SK-N-SH (cell line): ENCODE measurements at regions not wholly inside any gene's neighbourhood (a gene's known extent, or its start where the extent isn't known, plus 50 kb on each side); places are given as distances from the start of the nearest gene placed in this dataset.

Experiments used
- CTCF ChIA-PET: fragments of 300-600, 350-600 bp; formaldehyde crosslinking; extraction: SDS; loops from one replicate; lab custom pipeline; 2021; lab: Yijun Ruan, JAX
- POLR2A ChIA-PET: fragments of 350-600 bp; sonication (Branson Sonifier 250); formaldehyde crosslinking; extraction: SDS; loops from one replicate; lab custom pipeline; 2020; ENCODE audit warnings: antibody characterized with exemption, inconsistent platforms; lab: Yijun Ruan, JAX
- DNase-seq: peaks from one replicate; pipeline ENCODE4 v3.0.0; 2012
- H2AFZ ChIP-seq: fragments of 200-600 bp; sonication (generic); 2 replicates; pipeline ENCODE4 v1.8.1; 2016; ENCODE audit warnings: antibody characterized with exemption, mild to moderate bottlenecking, low read depth
- H3F3A ChIP-seq: fragments of 200-600 bp; sonication (generic); replicated peaks from 2 replicates; pipeline ENCODE3; 2016; ENCODE audit warnings: antibody characterized with exemption, mild to moderate bottlenecking; ENCODE audit not compliant: insufficient read depth
- H3K27ac ChIP-seq, 2 experiments: fragments of 200-500 bp in 1 of 2; fragments of 200-600 bp in 1 of 2; sonication (Bioruptor generic) in 1 of 2; sonication (generic), shearing (Covaris generic) in 1 of 2; 2 replicates each; pipeline versions ENCODE4 v1.5.1 to v1.6.1; 2014 to 2016; ENCODE audit warnings: low read depth in 2 of 2, inconsistent platforms in 1 of 2, low read length in 1 of 2, mild to moderate bottlenecking in 1 of 2, mixed read lengths in 1 of 2
- H3K27me3 ChIP-seq: fragments of 200-600 bp; sonication (generic), shearing (Covaris generic); 2 replicates; pipeline ENCODE4 v1.6.1; 2016; ENCODE audit warnings: mixed run types; ENCODE audit not compliant: insufficient read depth
- H3K36me3 ChIP-seq, 2 experiments: fragments of 200-500 bp in 1 of 2; fragments of 200-600 bp in 1 of 2; sonication (Bioruptor generic) in 1 of 2; sonication (generic) in 1 of 2; replicated peaks in 1 of 2; 2 replicates each; pipeline versions ENCODE3 to v1.5.1; 2014 to 2016; ENCODE audit warnings: low read length in 1 of 2, mild to moderate bottlenecking in 1 of 2; ENCODE audit not compliant: insufficient read depth in 2 of 2, control insufficient read depth in 1 of 2
- H3K4me1 ChIP-seq, 2 experiments: fragments of 200-500 bp in 1 of 2; fragments of 200-600 bp in 1 of 2; sonication (Bioruptor generic) in 1 of 2; sonication (generic), shearing (Covaris generic) in 1 of 2; 2 replicates each; pipeline versions ENCODE4 v1.5.1 to v1.6.1; 2014 to 2016; ENCODE audit warnings: low read depth in 1 of 2, low read length in 1 of 2, mixed run types in 1 of 2; ENCODE audit not compliant: insufficient read depth in 2 of 2, control insufficient read depth in 1 of 2
- H3K4me2 ChIP-seq: fragments of 200-600 bp; sonication (generic), shearing (Covaris generic); 2 replicates; pipeline ENCODE4 v1.6.1; 2017; ENCODE audit warnings: mixed run types
- H3K4me3 ChIP-seq, 2 experiments: fragments of 200-500 bp in 1 of 2; fragments of 200-600 bp in 1 of 2; sonication (Bioruptor generic) in 1 of 2; sonication (generic), shearing (Covaris generic) in 1 of 2; 2 replicates each; pipeline versions ENCODE4 v1.5.1 to v1.8.1; 2014 to 2016; ENCODE audit warnings: low read depth in 2 of 2, inconsistent platforms in 1 of 2, low read length in 1 of 2, mild to moderate bottlenecking in 1 of 2, mixed read lengths in 1 of 2, moderate library complexity in 1 of 2
- H3K79me2 ChIP-seq: fragments of 200-600 bp; sonication (generic); 2 replicates; pipeline ENCODE4 v1.8.1; 2017; ENCODE audit warnings: mild to moderate bottlenecking; ENCODE audit not compliant: insufficient read depth
- H3K9ac ChIP-seq: fragments of 200-600 bp; sonication (generic); 2 replicates; pipeline ENCODE4 v1.6.1; 2017; ENCODE audit warnings: mixed run types
- H3K9me2 ChIP-seq: fragments of 200-600 bp; sonication (generic); 2 replicates; pipeline ENCODE4 v1.6.1; 2017; ENCODE audit warnings: mixed run types
- H3K9me3 ChIP-seq: fragments of 200-600 bp; sonication (generic); 2 replicates; pipeline ENCODE4 v1.6.1; 2017; ENCODE audit warnings: mixed run types, mild to moderate bottlenecking, moderate library complexity
- H4K20me1 ChIP-seq: fragments of 200-600 bp; sonication (generic); 2 replicates; pipeline ENCODE4 v1.6.1; 2017; ENCODE audit warnings: mild to moderate bottlenecking, mixed run types; ENCODE audit not compliant: insufficient read depth
- ELF1 ChIP-seq: IDR thresholded peaks from 2 replicates; pipeline ENCODE4 v1.4.0; 2012
- FOSL2 ChIP-seq: IDR thresholded peaks from 2 replicates; pipeline ENCODE4 v1.4.0; 2012; ENCODE audit warnings: low read depth, mild to moderate bottlenecking, moderate library complexity, borderline replicate concordance
- FOXJ3 ChIP-seq: sonication (generic); formaldehyde crosslinking; IDR thresholded peaks from 2 replicates; pipeline ENCODE4 v1.5.1; 2020; ENCODE audit warnings: mild to moderate bottlenecking, missing genetic modification reagents
- FOXM1 ChIP-seq: IDR thresholded peaks from 2 replicates; pipeline ENCODE4 v1.4.0; 2012; ENCODE audit warnings: low read depth, mild to moderate bottlenecking
- GABPA ChIP-seq: IDR thresholded peaks from 2 replicates; pipeline ENCODE4 v1.4.0; 2012; ENCODE audit warnings: low read depth, mild to moderate bottlenecking
- GATA2 ChIP-seq: sonication (generic); formaldehyde crosslinking; IDR thresholded peaks from 2 replicates; pipeline ENCODE4 v1.5.0; 2020; ENCODE audit warnings: mild to moderate bottlenecking, missing genetic modification reagents
- RCOR1 ChIP-seq: fragments of 150-350 bp; IDR thresholded peaks from 2 replicates; pipeline ENCODE4 v1.6.1; 2017; ENCODE audit warnings: antibody characterized with exemption, low read length
- SIN3A ChIP-seq: IDR thresholded peaks from 2 replicates; pipeline ENCODE4 v1.6.1; 2012; ENCODE audit warnings: low read depth, mild to moderate bottlenecking, low read length, moderate library complexity, borderline replicate concordance
- WGBS: methylation state at CpG from one replicate; pipeline ENCODE4 v1.1.6; 2017; ENCODE audit warnings: low lambda C conversion rate; 5-methylcytosine and 5-hydroxymethylcytosine counted together
- TF ChIP-seq, protein P1 (sequence below): IDR thresholded peaks from 2 replicates; pipeline ENCODE4 v1.4.0; 2012; ENCODE audit warnings: low read depth
- TF ChIP-seq, protein P2 (sequence below): IDR thresholded peaks from 2 replicates; pipeline ENCODE4 v1.4.0; 2012; ENCODE audit warnings: low read depth, borderline replicate concordance
- TF ChIP-seq, protein P3 (sequence below): IDR thresholded peaks from 2 replicates; pipeline ENCODE4 v1.6.1; 2012; ENCODE audit warnings: mild to moderate bottlenecking, low read depth, low read length, moderate library complexity
- TF ChIP-seq, protein P4 (sequence below): IDR thresholded peaks from 2 replicates; pipeline ENCODE4 v1.4.0; 2012; ENCODE audit warnings: low read depth, borderline replicate concordance

DNA sequence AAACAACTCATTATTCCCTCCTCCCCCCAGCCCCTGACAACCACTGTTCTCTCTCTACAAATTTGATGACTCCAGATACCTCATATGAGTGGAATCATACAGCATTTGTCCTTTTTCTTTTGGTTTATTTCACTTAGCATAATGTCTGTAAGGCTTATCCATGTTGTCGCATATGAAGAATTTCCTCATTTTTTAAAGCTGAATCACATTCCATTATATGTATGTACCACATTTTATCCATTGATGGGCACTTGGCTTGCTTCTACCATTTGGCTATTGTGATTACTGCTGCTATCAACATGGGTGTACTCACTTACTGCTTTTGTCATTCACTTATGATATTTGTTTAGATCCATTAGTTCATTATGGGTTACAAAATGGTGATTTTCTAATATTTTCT, 112.8 kb downstream of the BUB3 start (continued):
- no peak for TF ChIP-seq FOXJ3 (CRISPR knock-in tag)

DNA sequence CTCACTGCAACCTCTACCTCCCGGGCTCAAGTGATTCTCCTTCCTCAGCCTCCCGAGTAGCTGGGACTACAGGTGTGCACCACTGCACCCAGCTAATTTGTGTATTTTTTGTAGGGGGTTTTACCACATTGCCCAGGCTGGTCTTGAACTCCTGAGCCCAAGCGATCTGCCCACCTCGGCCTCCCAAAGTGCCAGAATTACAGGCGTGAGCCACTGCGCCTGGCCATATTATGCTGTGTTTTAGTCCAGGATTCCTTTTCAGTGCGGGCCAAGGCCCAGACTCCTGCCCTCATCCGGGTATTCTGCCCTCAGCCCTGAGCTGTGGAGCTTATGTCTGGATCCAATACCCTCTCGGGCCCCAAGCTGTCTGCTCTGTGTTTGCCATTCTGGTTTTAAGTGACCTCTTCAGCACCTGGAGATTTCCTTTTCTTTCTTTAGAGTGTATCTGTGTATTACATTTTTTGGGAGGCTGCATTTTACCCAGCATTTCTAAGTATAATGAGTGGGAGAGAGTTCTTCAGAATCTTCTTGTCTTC, 114.9 kb downstream of the BUB3 start:
- no peak overlapping the region for H3K9ac ChIP-seq
- H3K4me3 ChIP-seq = no peak overlapping the region
- H4K20me1 ChIP-seq = no peaks in the 10 kb centered on the region
- H3F3A ChIP-seq = no peaks in the 10 kb centered on the region
- POLR2A ChIA-PET = no interaction called here
- H3K79me2 ChIP-seq = no peaks in the 10 kb centered on the region
- no peak overlapping the region for H2AFZ ChIP-seq
- DNase-seq = no peak
- H3K36me3 ChIP-seq = no peaks in the 10 kb centered on the region
- H3K4me1 ChIP-seq = no peaks in the 10 kb centered on the region
- H3K9me2 ChIP-seq = no peaks in the 10 kb centered on the region
- no peak overlapping the region for H3K27ac ChIP-seq
- 52% methylated on average over 9 of the region's 9 CpGs for WGBS
- H3K9me3 ChIP-seq = no peaks in the 10 kb centered on the region
- TF ChIP-seq, protein P1, sequence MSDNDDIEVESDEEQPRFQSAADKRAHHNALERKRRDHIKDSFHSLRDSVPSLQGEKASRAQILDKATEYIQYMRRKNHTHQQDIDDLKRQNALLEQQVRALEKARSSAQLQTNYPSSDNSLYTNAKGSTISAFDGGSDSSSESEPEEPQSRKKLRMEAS = no peak
- no peak for TF ChIP-seq FOXM1
- no peak for TF ChIP-seq ELF1
- TF ChIP-seq RCOR1 = no peak
- TF ChIP-seq, protein P2, sequence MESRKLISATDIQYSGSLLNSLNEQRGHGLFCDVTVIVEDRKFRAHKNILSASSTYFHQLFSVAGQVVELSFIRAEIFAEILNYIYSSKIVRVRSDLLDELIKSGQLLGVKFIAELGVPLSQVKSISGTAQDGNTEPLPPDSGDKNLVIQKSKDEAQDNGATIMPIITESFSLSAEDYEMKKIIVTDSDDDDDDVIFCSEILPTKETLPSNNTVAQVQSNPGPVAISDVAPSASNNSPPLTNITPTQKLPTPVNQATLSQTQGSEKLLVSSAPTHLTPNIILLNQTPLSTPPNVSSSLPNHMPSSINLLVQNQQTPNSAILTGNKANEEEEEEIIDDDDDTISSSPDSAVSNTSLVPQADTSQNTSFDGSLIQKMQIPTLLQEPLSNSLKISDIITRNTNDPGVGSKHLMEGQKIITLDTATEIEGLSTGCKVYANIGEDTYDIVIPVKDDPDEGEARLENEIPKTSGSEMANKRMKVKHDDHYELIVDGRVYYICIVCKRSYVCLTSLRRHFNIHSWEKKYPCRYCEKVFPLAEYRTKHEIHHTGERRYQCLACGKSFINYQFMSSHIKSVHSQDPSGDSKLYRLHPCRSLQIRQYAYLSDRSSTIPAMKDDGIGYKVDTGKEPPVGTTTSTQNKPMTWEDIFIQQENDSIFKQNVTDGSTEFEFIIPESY = no peak
- TF ChIP-seq, protein P3, sequence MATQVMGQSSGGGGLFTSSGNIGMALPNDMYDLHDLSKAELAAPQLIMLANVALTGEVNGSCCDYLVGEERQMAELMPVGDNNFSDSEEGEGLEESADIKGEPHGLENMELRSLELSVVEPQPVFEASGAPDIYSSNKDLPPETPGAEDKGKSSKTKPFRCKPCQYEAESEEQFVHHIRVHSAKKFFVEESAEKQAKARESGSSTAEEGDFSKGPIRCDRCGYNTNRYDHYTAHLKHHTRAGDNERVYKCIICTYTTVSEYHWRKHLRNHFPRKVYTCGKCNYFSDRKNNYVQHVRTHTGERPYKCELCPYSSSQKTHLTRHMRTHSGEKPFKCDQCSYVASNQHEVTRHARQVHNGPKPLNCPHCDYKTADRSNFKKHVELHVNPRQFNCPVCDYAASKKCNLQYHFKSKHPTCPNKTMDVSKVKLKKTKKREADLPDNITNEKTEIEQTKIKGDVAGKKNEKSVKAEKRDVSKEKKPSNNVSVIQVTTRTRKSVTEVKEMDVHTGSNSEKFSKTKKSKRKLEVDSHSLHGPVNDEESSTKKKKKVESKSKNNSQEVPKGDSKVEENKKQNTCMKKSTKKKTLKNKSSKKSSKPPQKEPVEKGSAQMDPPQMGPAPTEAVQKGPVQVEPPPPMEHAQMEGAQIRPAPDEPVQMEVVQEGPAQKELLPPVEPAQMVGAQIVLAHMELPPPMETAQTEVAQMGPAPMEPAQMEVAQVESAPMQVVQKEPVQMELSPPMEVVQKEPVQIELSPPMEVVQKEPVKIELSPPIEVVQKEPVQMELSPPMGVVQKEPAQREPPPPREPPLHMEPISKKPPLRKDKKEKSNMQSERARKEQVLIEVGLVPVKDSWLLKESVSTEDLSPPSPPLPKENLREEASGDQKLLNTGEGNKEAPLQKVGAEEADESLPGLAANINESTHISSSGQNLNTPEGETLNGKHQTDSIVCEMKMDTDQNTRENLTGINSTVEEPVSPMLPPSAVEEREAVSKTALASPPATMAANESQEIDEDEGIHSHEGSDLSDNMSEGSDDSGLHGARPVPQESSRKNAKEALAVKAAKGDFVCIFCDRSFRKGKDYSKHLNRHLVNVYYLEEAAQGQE = no peak
- TF ChIP-seq FOSL2 = no peak
- TF ChIP-seq, protein P4, sequence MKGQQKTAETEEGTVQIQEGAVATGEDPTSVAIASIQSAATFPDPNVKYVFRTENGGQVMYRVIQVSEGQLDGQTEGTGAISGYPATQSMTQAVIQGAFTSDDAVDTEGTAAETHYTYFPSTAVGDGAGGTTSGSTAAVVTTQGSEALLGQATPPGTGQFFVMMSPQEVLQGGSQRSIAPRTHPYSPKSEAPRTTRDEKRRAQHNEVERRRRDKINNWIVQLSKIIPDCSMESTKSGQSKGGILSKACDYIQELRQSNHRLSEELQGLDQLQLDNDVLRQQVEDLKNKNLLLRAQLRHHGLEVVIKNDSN = no peak
- TF ChIP-seq GABPA = no peak
- no peak for TF ChIP-seq SIN3A
- TF ChIP-seq GATA2 (CRISPR knock-in tag) = no peak
- TF ChIP-seq, all 33 proteins: peak for 0
- no peak overlapping the region for H3K4me2 ChIP-seq
- CTCF ChIA-PET = no interaction called here
- no peaks in the 10 kb centered on the region for H3K27me3 ChIP-seq
